GM18508 (cell line): ENCODE measurements at regions not wholly inside any gene's neighbourhood (a gene's known extent, or its start where the extent isn't known, plus 50 kb on each side); places are given as distances from the start of the nearest gene placed in this dataset.

Experiments used
- ATAC-seq: cut with Tn5 transposase; IDR thresholded peaks from one replicate; pipeline ENCODE4 v1.9.1; 2021; ENCODE audit warnings: moderate number of reproducible peaks; ENCODE audit not compliant: insufficient read depth, unreplicated experiment

DNA sequence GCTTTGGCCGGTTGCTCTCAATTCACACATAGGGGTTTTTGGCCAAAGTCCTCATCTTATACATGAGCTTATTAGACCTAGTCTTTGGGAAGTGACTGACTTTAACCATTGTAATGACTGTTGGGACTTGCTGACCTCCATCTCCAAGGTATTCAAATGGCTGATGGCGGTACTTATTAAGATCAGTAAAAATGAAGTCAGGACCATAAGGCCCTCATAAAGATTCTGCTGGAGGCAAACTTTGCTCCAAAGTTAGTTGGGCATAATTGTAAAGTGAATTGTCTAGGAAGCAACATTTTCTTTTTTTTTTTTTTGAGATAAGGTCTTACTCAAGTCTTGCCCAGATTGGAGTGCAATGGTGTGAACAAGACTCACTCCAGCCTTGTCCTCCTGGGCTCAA is 76.3 kb upstream of the MKLN1 start:
- no peak for ATAC-seq

- ATAC-seq: no peak
Measured at GRCh38 chr7:131252976-131253375, 74.7 kb upstream of the MKLN1 start.

DNA sequence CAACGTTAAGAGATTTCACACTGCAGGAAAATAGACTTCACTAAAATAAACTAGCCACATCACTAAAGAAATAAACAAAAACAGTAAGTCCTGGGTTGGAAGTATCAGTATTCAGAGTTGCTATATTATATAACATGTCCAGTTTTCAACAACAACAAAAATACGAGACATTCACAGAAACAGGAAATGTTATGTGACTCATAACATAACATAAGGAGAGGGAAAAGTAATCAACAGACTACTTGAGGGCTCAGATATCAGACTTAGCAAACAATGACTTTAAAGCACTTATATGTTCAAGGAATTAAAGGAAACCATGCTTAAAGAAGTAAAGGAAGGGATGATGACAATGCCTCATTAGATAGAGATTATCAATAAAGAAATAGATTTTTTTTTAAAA is 73.5 kb upstream of the MKLN1 start:
- no peak for ATAC-seq

DNA sequence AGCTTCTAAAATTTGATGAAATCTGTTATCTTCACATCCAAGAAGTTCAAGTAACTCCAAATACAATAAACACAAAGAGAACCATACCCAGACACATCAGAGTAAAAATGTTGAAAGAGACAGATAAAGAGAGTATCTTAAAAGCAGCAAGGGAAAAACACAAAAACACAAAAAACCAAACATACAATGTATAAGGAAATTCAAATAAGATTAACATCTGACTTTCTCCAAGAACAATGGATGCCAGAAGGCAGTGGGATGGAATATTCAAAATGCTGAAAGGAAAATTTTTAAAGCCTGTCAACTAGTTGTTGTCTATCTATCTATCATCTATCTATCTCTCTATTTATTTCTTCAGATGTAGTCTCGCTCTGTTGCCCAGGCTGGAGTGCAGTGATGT is 72.4 kb upstream of the MKLN1 start:
- no peak for ATAC-seq

- ATAC-seq: no peak
Measured at GRCh38 chr7:131261476-131261994, 66.1 kb upstream of the MKLN1 start.

DNA sequence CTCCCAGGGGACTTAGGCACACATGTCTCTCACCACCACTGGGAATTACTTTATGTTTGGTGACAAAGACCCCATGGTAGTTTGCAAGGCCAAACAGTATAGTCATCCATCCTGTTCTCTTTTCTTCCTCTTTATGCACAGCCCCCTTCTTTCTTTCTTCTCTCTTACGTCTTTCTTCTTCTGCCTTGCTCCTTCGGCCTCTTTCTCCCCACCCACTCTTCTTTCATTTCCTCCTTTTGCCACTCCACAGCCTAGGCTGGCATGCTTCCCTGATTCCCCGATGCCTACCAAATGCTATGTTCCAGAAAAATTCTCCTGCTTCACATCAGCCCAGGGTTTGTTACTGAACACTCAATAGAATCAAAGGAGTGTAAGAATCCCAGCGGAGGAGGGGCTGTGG is 62.4 kb upstream of the MKLN1 start:
- ATAC-seq: no peak

- no peak for ATAC-seq
Measured at GRCh38 chr7:131267631-131268030, 60.0 kb upstream of the MKLN1 start.

GRCh38 chr7:131268906-131269305 is 58.8 kb upstream of the MKLN1 start:
- ATAC-seq: no peak

DNA sequence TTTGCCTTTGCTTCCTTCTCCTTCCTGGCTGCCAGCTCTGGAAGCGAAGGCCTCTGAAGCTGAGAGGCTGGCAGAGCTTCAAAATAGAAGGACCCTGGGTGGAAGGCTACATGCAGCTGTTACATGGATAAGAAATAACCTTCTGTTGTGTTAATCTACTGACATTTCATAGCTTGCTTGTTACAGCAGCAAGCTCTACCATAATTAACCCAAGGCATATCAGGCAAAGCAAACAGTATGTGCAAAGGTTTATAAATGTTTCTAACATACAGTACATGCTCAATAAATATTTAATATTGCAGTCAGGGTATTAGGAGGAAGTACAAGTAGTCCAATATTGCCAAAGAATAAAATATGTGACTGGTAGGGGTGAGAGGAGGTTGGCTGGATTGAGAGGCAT is 55.6 kb upstream of the MKLN1 start:
- no peak for ATAC-seq

DNA sequence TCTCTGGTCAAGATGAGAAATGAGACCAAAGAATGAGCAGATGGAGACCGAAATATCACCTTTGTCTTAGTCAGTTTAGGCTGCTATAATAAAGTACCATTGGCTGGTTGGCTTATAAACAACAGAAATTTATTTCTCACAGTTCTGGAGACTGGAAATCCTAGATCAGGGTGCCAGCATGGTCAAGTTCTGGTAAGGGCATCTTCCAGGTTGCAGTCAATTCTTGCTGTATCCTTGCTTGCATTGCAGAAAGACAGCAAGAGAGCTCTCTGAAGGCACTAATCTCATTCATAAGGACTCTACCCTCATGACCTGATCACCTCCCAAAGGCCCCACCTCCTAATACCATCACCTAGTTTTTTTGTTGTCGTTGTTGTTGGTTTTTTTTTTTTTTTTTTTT is 52.7 kb upstream of the MKLN1 start:
- no peak for ATAC-seq

GRCh38 chr7:131276190-131276589 is 51.5 kb upstream of the MKLN1 start:
- ATAC-seq: no peak

DNA sequence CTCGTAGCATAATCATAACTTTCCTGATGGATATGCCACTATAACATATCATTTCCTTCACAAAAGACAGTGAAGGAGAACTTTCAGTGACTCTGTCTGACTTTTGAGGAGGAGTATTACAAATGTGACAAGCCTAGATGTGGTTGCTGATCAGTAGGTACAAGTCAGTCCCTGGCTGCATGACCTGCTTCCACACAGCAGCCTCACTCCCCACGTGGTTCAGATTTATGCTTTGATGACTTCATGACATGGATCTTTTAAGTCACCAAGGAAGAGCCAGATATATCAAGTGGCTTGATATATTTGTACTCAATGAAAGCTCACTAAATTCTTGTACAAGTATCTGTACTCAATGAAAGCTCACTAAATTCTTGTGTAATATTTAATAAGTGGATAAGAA is 50.9 kb upstream of the MKLN1 start:
- no peak for ATAC-seq
